ENCODE measurements at regions not wholly inside any gene's neighbourhood (a gene's known extent, or its start where the extent isn't known, plus 50 kb on each side); places are given as distances from the start of the nearest gene placed in this dataset.
A peak's percentile ranks its signal among the peaks of the same experiment; 100 is the strongest.

DNA sequence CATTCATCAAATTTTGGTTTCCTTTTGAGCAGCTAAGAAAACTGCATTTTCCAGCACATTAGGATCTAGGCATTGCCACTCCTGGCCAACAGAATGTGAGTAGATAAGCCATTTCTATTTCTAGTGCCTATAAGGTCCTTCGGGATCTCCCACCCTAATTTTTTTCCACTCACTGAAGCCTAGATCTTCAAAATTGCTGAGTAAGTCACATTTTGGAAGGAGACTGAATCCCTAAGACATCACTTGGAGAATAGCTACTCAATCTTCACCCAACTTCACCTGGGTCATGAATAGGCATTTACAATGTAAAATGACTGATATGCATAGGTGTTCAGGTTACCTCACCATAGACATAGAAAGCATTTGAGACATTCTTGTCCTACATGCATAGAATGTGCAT lies 548.1 kb upstream of the GYPC start:
- TF ChIP-seq MAFK (IDR thresholded peaks at IDR 0.05; ENCODE audit: low read depth, low read length) (peak; percentile 50), POLR2A (IDR thresholded peaks at IDR 0.05; ENCODE audit: low read depth, low read length) (no peak), RCOR1 (IDR thresholded peaks at IDR 0.05; ENCODE audit: insufficient replicate concordance, low read length) (no peak), RAD21 (IDR thresholded peaks at IDR 0.05; ENCODE audit: low read length) (no peak), FOS (IDR thresholded peaks at IDR 0.05; ENCODE audit: low read depth, low read length) (no peak), RFX5 (IDR thresholded peaks at IDR 0.05; ENCODE audit: low read depth, low read length) (no peak), CEBPB (IDR thresholded peaks at IDR 0.05; ENCODE audit: low read depth, low read length) (no peak), MAZ (IDR thresholded peaks at IDR 0.05; ENCODE audit: borderline replicate concordance, low read depth, low read length) (no peak), CHD1 (IDR thresholded peaks at IDR 0.05; ENCODE audit: low read depth, low read length) (no peak), MXI1 (IDR thresholded peaks at IDR 0.05; ENCODE audit: borderline replicate concordance, low read depth, low read length) (no peak), BHLHE40 (IDR thresholded peaks at IDR 0.05; ENCODE audit: low read depth, low read length) (no peak)
- TF ChIP-seq, protein P1, sequence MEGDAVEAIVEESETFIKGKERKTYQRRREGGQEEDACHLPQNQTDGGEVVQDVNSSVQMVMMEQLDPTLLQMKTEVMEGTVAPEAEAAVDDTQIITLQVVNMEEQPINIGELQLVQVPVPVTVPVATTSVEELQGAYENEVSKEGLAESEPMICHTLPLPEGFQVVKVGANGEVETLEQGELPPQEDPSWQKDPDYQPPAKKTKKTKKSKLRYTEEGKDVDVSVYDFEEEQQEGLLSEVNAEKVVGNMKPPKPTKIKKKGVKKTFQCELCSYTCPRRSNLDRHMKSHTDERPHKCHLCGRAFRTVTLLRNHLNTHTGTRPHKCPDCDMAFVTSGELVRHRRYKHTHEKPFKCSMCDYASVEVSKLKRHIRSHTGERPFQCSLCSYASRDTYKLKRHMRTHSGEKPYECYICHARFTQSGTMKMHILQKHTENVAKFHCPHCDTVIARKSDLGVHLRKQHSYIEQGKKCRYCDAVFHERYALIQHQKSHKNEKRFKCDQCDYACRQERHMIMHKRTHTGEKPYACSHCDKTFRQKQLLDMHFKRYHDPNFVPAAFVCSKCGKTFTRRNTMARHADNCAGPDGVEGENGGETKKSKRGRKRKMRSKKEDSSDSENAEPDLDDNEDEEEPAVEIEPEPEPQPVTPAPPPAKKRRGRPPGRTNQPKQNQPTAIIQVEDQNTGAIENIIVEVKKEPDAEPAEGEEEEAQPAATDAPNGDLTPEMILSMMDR (conservative IDR thresholded peaks at IDR 0.05; ENCODE audit: low read depth, low read length) = no peak
- TF ChIP-seq, protein P2, sequence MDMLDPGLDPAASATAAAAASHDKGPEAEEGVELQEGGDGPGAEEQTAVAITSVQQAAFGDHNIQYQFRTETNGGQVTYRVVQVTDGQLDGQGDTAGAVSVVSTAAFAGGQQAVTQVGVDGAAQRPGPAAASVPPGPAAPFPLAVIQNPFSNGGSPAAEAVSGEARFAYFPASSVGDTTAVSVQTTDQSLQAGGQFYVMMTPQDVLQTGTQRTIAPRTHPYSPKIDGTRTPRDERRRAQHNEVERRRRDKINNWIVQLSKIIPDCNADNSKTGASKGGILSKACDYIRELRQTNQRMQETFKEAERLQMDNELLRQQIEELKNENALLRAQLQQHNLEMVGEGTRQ (IDR thresholded peaks at IDR 0.05; ENCODE audit: low read depth, low read length) = no peak

Measured in IMR-90 (cell line).